ENCODE measurements at regions not wholly inside any gene's neighbourhood (a gene's known extent, or its start where the extent isn't known, plus 50 kb on each side); places are given as distances from the start of the nearest gene placed in this dataset. TPM values are rescaled to one million over a fixed set of nuclear protein-coding genes. Genes with fewer than 3 reads are reported as not detected.

DNA sequence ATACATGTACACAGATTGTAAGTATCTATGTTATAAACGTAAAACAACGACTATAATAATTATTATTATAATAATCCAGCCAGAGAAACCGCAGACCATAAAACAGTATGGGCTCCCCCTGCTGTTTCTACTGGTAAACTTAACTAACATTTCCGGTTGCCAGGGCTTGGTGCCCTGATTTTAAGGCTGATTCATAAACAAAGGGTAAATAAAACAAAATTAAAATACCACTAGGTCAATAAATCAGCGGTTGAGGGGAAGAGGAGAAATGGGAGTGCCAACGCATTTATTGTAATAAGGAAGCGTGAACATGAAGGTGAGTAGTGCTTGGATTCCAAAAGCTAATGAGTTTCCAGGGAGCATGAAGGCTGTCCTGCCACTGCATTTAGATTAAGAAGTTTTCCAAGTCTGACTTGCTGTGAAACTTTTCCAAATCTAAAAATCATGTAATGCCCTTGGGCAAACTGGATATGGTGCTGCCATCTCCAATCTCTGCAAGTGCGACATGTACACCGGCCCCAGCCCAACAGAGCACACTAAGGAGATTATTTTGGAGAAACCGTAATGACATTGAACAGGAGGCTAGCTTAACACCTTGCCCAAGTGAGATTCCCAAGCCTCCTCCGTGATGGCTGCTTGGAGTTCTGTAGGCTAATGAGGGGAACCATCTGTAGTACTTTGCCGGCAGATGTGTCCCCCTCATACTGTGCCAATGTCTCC, 50.7 kb upstream of the HNRNPA3 start:
- Histone ChIP-seq H3K27me3 (no peaks in the 10 kb centered on the region), H3K4me1 (ENCODE audit: insufficient read depth) (peaks cover 21% of the 10 kb centered on the region), H3K79me2 (no peaks in the 10 kb centered on the region), H3K9me2 (replicated peaks; ENCODE audit: insufficient read depth) (no peaks in the 10 kb centered on the region), H3K36me3 (replicated peaks; ENCODE audit: insufficient read depth, low read depth) (no peaks in the 10 kb centered on the region), H3K4me3 (no peak overlapping the region), H2AFZ (no peak overlapping the region), H3K4me2 (no peak overlapping the region), H3K9me3 (ENCODE audit: low read depth) (no peaks in the 10 kb centered on the region), H4K20me1 (ENCODE audit: insufficient read depth, poor library complexity, severe bottlenecking) (no peaks in the 10 kb centered on the region), H3K27ac (no peak overlapping the region)
- TF ChIP-seq, protein P1, sequence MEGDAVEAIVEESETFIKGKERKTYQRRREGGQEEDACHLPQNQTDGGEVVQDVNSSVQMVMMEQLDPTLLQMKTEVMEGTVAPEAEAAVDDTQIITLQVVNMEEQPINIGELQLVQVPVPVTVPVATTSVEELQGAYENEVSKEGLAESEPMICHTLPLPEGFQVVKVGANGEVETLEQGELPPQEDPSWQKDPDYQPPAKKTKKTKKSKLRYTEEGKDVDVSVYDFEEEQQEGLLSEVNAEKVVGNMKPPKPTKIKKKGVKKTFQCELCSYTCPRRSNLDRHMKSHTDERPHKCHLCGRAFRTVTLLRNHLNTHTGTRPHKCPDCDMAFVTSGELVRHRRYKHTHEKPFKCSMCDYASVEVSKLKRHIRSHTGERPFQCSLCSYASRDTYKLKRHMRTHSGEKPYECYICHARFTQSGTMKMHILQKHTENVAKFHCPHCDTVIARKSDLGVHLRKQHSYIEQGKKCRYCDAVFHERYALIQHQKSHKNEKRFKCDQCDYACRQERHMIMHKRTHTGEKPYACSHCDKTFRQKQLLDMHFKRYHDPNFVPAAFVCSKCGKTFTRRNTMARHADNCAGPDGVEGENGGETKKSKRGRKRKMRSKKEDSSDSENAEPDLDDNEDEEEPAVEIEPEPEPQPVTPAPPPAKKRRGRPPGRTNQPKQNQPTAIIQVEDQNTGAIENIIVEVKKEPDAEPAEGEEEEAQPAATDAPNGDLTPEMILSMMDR (IDR thresholded peaks at IDR 0.05; ENCODE audit: poor library complexity): peak; percentile 70
- no peak for TF ChIP-seq EZH2 (IDR thresholded peaks at IDR 0.05; ENCODE audit: borderline replicate concordance)
- peak; percentile 57 for DNase-seq (ENCODE audit: low spot score)
- WGBS (ENCODE audit: low lambda C conversion rate, missing lambda C conversion rate): 44% methylated on average over 12 of the region's 12 CpGs

MicroRNA genes in the stretch of these regions (microRNA counts, 767-probe panel; counts per million panel counts)
- microRNA hsa-miR-1246: not detected

Small RNA genes lying in the stretch of these regions (microRNA-seq; reads per million reads assigned to microRNA genes)
- gene MIR1246: not detected

Small RNA genes lying in the stretch of these regions (small RNA-seq; reads per million reads assigned to genes)
- not detected for gene RNA5SP112
- gene RNU6-187P: not detected
- not detected for gene RNU6ATAC14P
